BE2C (cell line): ENCODE measurements at regions not wholly inside any gene's neighbourhood (a gene's known extent, or its start where the extent isn't known, plus 50 kb on each side); places are given as distances from the start of the nearest gene placed in this dataset.

Source experiments
- DNase-seq: peaks from one replicate; pipeline ENCODE4 v3.0.0-alpha.2; 2020
- H3K27me3 ChIP-seq: fragments of 250-450 bp; sonication (Bioruptor Pico); 2 replicates; pipeline ENCODE4 v1.5.1; 2020; ENCODE audit warnings: mild to moderate bottlenecking
- H3K36me3 ChIP-seq: fragments of 250-450 bp; sonication (Bioruptor Pico); 2 replicates; pipeline ENCODE4 v1.5.1; 2020; ENCODE audit warnings: mild to moderate bottlenecking
- H3K4me1 ChIP-seq: fragments of 250-450 bp; sonication (Bioruptor Pico); 2 replicates; pipeline ENCODE4 v1.5.1; 2020
- H3K4me3 ChIP-seq: 2 replicates; pipeline ENCODE4 v1.5.1; 2011; ENCODE audit warnings: low read depth, low read length
- H3K9me3 ChIP-seq: fragments of 250-450 bp; sonication (Bioruptor Pico); 2 replicates; pipeline ENCODE4 v1.5.1; 2020
- CTCF ChIP-seq: IDR thresholded peaks from 2 replicates; pipeline ENCODE4 v1.5.1; 2012; ENCODE audit warnings: mild to moderate bottlenecking, low read depth, low read length

- no peak for TF ChIP-seq CTCF
- Histone ChIP-seq H3K9me3 (no peaks in the 10 kb centered on the region), H3K4me1 (no peaks in the 10 kb centered on the region), H3K27me3 (no peaks in the 10 kb centered on the region), H3K4me3 (no peak overlapping the region), H3K36me3 (no peaks in the 10 kb centered on the region)
- DNase-seq, result no peak
These were observed 157.3 kb downstream of the C5orf15 start for GRCh38 chr5:133811168-133811567.

GRCh38 chr5:133809801-133810200, 158.6 kb downstream of the C5orf15 start:
- H3K9me3 ChIP-seq, result no peaks in the 10 kb centered on the region
- H3K4me3 ChIP-seq, result no peak overlapping the region
- peak; percentile 34 for DNase-seq
- no peak for TF ChIP-seq CTCF
- no peaks in the 10 kb centered on the region for H3K27me3 ChIP-seq
- H3K4me1 ChIP-seq, result no peaks in the 10 kb centered on the region
- no peaks in the 10 kb centered on the region for H3K36me3 ChIP-seq

- H3K36me3 ChIP-seq, result no peaks in the 10 kb centered on the region
- no peaks in the 10 kb centered on the region for H3K4me1 ChIP-seq
- H3K9me3 ChIP-seq, result no peaks in the 10 kb centered on the region
- no peak for DNase-seq
- TF ChIP-seq CTCF, result no peak
- H3K27me3 ChIP-seq, result no peaks in the 10 kb centered on the region
- H3K4me3 ChIP-seq, result no peak overlapping the region
These were observed 161.1 kb downstream of the C5orf15 start for GRCh38 chr5:133807348-133807747.

- Histone ChIP-seq H3K36me3 (no peaks in the 10 kb centered on the region), H3K27me3 (no peaks in the 10 kb centered on the region), H3K4me3 (no peak overlapping the region), H3K9me3 (no peaks in the 10 kb centered on the region), H3K4me1 (no peaks in the 10 kb centered on the region)
- DNase-seq, result no peak
- TF ChIP-seq CTCF, result no peak
These were observed 161.6 kb downstream of the C5orf15 start for GRCh38 chr5:133806847-133807246.

- no peak for DNase-seq
- no peak for TF ChIP-seq CTCF
- Histone ChIP-seq H3K36me3 (no peaks in the 10 kb centered on the region), H3K4me1 (no peaks in the 10 kb centered on the region), H3K27me3 (no peaks in the 10 kb centered on the region), H3K4me3 (no peak overlapping the region), H3K9me3 (no peaks in the 10 kb centered on the region)
These were observed 166.3 kb downstream of the C5orf15 start for GRCh38 chr5:133801955-133802751.

- Histone ChIP-seq H3K4me3 (no peak overlapping the region), H3K9me3 (no peaks in the 10 kb centered on the region), H3K4me1 (no peaks in the 10 kb centered on the region), H3K27me3 (no peaks in the 10 kb centered on the region), H3K36me3 (no peaks in the 10 kb centered on the region)
- no peak for DNase-seq
- TF ChIP-seq CTCF, result no peak
These were observed 167.0 kb downstream of the C5orf15 start for GRCh38 chr5:133801431-133801830.
